C1 segment of cervical spinal cord (tissue), 14 donors: ENCODE measurements at regions not wholly inside any gene's neighbourhood (a gene's known extent, or its start where the extent isn't known, plus 50 kb on each side); places are given as distances from the start of the nearest gene placed in this dataset.
A peak's percentile ranks its signal among the peaks of the same experiment; 100 is the strongest.
"Not testable (repeated sequence)": the region's sequence is repeated elsewhere in the genome, so short reads cannot be mapped to it uniquely, and the experiment has no call there.

Experiments used
- DNase-seq, 14 donors: peaks; one replicate each; lab custom pipeline; 2025; lab: John Stamatoyannopoulos, UW

- not testable (repeated sequence) for DNase-seq
These were observed 63.9 kb downstream of the RWDD3 start for GRCh38 chr1:95297906-95298305.

DNA sequence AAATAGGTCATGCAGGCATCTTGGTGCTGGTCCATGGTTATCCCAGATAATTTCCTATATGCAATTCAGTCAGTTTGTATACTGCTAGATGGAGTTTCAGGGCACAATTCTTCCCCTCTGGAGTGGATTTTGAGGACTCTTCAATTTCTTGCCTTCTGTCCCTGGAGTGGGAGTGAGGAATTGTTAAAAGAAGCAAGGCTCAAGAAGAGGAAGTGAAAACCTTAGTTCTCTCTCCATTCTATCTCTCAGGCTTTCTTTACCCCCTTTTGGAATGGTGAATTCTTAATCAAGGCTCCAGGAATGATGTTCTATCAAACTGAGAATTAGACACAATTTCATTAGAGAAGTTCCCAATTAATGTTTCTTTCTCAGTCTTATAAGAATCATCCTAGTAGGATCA lies 67.1 kb downstream of the RWDD3 start:
- DNase-seq: no peak

DNA sequence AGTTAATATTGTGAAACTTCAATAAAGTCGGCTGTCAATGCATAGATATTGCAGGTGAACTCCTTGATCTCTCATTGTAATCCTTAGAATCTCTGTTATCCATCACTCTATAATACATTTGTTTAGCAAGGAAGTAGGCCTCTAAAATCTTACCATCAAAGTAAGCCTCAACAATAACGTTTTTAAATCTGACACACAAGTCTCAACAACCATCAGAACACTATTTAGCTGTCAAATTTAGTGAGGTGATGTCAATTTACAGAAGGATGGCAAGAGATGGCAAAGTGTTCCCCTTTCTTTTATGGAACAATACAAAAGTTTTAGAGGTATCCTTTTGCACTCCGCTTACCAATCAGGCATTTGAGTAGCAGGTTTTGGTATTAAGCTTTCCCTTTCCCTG lies 67.6 kb downstream of the RWDD3 start:
- no peak for DNase-seq

GRCh38 chr1:95304803-95305202 lies 70.8 kb downstream of the RWDD3 start:
- no peak for DNase-seq

DNA sequence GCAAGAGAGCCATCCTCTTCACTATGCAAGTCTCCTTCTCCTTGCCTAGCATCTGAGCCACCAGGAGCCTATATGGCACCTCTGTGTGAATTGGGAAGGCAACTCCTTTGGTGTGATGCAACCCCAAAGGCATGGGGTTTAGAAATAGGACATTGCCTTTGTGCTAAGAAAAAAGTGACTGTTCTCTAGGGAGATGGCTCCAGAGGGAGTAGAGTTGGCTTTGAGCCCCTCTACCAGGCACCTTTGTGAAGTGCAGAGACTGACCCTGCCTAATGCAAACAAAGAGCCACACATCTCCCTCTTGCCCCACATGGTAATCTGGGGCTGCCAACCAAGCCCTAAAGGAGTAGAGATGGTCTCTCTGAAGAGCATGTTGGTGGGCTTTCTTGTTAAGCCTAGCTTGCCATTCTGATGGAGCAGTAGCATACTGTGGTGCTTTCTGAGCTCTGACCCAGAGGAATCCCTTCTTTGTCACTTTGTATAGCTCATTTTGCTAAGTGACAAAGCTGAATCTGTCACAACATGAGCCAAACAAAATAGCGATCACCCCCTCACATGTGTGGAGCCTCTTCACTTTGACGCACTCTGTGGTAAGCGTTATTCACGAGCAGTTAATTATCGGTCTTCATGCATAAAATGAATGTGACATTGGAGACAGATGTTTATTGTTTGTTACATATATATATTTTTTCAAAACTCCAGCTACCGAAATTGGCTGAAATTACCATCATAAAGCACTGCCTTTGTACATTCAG lies 74.4 kb downstream of the RWDD3 start:
- no peak for DNase-seq

GRCh38 chr1:95309031-95309471 lies 75.0 kb downstream of the RWDD3 start:
- peak in 4 of 14 donors; percentile 5 to 18 (median 10) for DNase-seq

GRCh38 chr1:95311014-95311413 lies 77.0 kb downstream of the RWDD3 start:
- no peak for DNase-seq

DNA sequence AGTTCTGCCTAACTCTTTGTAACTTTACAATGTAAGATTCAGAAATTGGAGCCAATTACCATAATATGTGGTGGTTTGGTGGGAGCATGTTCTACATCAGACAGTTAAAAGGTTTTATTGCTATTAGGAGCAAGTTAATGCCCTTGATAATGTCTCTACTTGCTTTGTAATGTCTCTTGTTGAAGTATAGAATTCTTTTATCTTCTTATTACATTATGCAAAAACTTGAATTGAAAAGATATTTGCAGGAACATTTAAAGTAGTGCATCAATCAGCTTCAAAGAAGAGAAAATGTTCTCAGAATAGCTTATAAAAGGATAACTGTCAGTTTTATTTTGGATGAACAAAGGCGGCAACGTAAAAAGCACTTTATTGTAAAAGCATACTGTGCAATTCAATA lies 77.8 kb downstream of the RWDD3 start:
- DNase-seq: no peak

DNA sequence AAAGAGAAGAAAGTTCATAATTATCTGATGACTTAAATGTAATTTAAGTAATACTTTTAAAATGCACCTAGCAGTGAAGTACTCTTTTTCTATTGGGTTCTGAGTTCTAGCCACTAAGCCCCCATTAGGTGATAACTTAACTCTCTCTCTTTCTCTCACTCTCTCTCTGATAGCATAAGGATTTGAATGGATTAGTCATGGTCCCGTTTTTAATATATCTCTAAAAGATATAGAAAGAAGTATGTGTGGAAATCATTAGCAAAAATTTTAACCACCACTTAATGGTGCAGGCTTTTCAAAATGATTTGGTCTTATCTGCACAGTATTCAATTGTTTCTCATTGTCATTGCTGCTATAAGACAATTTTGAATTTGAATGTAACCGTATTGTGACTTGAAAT lies 78.2 kb downstream of the RWDD3 start:
- DNase-seq: no peak

DNA sequence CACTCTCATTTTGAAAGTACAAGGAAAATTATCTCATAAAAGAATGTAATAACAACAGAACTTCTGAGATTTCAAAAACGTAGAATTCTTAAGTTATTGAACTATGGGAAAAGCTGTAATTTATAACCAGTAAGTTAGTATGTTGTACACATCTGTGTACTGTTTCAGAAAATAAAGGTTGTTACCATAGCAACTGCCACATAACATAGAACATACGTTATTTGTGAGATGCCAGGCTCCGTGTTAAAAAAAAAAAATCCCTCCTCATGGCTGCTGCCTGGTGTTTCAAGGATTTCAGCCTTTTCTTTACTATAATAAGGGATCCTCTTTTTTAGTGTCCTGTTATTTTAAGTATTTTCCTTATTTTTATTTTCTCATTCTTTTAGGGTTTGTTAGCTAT lies 79.5 kb downstream of the RWDD3 start:
- no peak for DNase-seq

GRCh38 chr1:95321531-95321930 lies 87.5 kb downstream of the RWDD3 start:
- no peak for DNase-seq

DNA sequence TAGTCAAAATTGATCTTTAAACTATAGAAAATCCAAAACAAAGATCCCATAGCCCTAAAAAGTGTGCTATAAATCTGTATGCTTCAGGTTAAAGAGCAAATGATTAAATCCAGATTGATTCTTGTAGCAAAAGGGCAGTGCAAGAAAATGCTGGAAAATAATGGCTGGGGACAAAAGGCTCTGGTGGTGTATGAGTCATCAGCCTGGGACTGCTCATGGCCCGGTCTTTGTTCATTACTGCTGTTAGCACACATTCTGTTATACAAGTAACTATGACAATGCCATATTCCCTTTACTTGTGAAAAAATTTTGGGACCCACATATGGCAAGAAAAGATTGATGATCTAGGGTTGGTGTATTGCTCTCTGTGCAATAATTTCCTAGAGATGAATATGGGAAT lies 89.1 kb downstream of the RWDD3 start:
- peak in 2 of 14 donors; percentile 34 to 38 for DNase-seq

GRCh38 chr1:95325349-95325748 lies 91.3 kb downstream of the RWDD3 start:
- no peak for DNase-seq

- no peak for DNase-seq
These were observed 92.0 kb downstream of the RWDD3 start for GRCh38 chr1:95326023-95326422.

DNA sequence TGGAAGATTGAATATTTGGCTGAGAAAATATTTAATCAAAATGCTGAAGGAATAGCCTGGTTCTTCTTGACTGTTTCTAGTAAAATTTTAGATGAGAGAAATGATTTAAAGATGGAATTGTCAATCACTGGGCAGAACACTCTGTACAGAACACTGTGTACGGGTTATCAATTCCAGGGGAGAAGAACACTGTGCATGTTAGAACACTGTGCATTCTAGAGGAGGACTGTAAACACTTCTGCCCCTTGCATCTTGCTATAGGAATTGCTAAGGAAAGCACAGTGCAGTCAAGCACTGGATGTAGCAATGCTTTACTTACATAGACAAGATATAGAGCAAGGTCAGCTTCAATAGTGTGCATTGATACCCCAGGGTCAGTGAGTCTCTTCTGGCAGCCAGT lies 98.7 kb downstream of the RWDD3 start:
- no peak for DNase-seq

GRCh38 chr1:95339377-95339776 lies 105.4 kb downstream of the RWDD3 start:
- no peak for DNase-seq

DNA sequence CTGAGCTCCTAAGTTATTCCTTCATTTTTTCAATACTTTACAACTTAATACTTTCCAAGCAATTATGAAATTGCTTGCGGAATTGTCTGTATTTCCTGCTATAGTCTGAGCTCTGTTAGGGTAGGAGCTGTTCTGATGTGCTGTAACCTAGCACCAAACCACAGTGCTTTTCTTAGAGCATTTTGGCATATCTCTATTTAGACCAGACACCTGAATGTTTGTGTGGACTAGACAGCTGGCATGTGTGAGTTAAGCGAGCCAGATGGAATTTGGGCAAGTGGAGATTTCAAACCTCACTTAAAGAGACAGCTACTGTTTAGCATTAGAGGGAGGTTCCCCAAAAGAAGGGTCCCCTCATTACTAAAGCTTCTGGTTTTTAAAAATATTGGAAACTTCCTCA lies 106.1 kb downstream of the RWDD3 start:
- no peak for DNase-seq

- DNase-seq: no peak
These were observed 118.8 kb downstream of the RWDD3 start for GRCh38 chr1:95352767-95353166.

- DNase-seq: no peak
These were observed 119.2 kb downstream of the RWDD3 start for GRCh38 chr1:95353194-95353593.

DNA sequence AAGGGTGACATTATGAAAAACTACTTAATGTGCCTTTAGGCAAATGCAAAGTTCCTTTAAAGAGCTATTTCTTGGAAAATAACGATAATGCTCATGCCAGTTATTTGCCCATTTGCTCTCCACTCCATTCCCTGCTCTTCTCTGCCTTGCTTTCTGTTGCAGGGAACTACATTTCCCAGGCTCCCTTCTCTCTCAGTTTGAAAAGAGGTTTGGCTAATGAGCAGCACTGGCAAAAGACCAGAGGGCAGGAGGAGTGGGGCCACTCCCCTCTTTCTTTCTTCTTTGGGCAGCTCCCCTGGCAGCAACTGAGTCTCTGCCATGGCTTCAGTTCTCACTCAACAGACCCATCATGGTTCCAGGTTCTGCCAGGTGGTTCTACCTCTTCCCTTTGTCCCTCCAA lies 130.5 kb downstream of the RWDD3 start:
- no peak for DNase-seq

DNA sequence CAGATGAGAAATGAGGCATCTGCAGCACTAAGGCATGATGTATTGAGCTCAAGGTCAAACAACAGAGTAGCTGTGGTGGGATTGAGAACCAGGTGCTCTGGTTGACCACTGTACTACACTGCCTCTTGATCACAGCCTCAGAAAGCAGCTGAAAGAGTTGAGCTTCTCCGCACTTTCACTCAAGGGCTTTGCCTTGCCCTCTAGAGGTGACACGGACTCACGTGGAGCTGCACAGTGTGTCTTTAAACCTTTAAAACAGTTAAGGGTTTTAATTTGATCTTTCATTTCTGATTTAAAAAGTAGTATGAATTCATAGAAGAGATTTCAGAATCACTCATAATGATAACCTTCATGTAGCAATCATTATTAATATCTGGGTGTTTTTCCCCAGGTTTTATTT lies 132.5 kb downstream of the RWDD3 start:
- no peak for DNase-seq

- DNase-seq: no peak
These were observed 134.2 kb downstream of the RWDD3 start for GRCh38 chr1:95368178-95368577.

- no peak for DNase-seq
These were observed 136.1 kb downstream of the RWDD3 start for GRCh38 chr1:95369985-95370690.
